Spleen (tissue), 7 donors: ENCODE measurements at regions not wholly inside any gene's neighbourhood (a gene's known extent, or its start where the extent isn't known, plus 50 kb on each side); places are given as distances from the start of the nearest gene placed in this dataset.

ENCODE experiments used
- POLR2AphosphoS5 ChIP-seq, 3 donors: sonication (generic); formaldehyde crosslinking; IDR thresholded peaks; one replicate each; pipeline ENCODE4 v1.5.1; 2017; ENCODE audit warnings: antibody characterized with exemption in 3 of 3
- TF ChIP-seq, protein P1 (sequence below), 11 experiments: fragments of 200-600 bp in 7 of 11; fragments of 450-650 bp in 4 of 11; sonication (generic) in 4 of 11; IDR thresholded peaks in 8 of 11; conservative IDR thresholded peaks in 3 of 11; 1 replicate in 7 of 11; 2 replicates in 4 of 11; pipeline versions ENCODE4 v1.4.0 to v1.8.0; 2016 to 2021; ENCODE audit warnings: antibody characterized with exemption in 11 of 11, inconsistent platforms in 4 of 11, mild to moderate bottlenecking in 1 of 11
- donor health status: DM: no; HTN: no; CAD: no; lungs with moderate emphysema.
- donor health status: DM: no; HTN: no; CAD: no.
- donor health status: DM: no; HTN: no; CAD: no.

DNA sequence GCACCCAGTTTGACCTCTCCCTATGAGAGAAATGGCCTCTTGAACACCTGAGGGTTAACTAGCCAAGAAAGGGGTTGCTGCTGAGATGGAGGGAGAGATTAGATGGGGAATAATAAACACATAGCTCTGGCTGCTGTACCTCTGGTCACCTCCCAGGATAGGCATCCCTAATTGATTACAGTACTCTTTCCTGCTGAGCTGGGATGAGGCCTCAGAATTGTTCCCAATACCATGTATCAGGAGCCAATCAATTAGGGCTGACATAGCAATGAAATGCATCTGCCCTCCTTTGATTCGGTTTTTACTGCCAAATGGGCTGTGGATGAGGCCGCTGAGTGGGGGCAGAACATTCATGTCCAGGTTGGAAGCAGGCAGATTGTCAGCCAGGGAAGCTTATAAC is 339.4 kb upstream of the SLCO3A1 start:
- TF ChIP-seq, protein P1, sequence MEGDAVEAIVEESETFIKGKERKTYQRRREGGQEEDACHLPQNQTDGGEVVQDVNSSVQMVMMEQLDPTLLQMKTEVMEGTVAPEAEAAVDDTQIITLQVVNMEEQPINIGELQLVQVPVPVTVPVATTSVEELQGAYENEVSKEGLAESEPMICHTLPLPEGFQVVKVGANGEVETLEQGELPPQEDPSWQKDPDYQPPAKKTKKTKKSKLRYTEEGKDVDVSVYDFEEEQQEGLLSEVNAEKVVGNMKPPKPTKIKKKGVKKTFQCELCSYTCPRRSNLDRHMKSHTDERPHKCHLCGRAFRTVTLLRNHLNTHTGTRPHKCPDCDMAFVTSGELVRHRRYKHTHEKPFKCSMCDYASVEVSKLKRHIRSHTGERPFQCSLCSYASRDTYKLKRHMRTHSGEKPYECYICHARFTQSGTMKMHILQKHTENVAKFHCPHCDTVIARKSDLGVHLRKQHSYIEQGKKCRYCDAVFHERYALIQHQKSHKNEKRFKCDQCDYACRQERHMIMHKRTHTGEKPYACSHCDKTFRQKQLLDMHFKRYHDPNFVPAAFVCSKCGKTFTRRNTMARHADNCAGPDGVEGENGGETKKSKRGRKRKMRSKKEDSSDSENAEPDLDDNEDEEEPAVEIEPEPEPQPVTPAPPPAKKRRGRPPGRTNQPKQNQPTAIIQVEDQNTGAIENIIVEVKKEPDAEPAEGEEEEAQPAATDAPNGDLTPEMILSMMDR (IDR thresholded peaks at IDR 0.05 in 8 of 11, conservative IDR thresholded peaks at IDR 0.05 in 3 of 11), result no peak
- TF ChIP-seq POLR2AphosphoS5 (IDR thresholded peaks at IDR 0.05), result no peak
